Transverse colon (tissue), 4 donors: ENCODE measurements at regions not wholly inside any gene's neighbourhood (a gene's known extent, or its start where the extent isn't known, plus 50 kb on each side); places are given as distances from the start of the nearest gene placed in this dataset.

Experiments
- CTCF ChIP-seq, 5 experiments: fragments of 200-600 bp in 3 of 5; fragments of 450-650 bp in 2 of 5; sonication (generic) in 3 of 5; IDR thresholded peaks; 1 replicate in 2 of 5; 2 replicates in 3 of 5; pipeline ENCODE4 v1.5.1; 2016 to 2017; ENCODE audit warnings: antibody characterized with exemption in 5 of 5, inconsistent platforms in 3 of 5, mild to moderate bottlenecking in 2 of 5, moderate library complexity in 1 of 5
- POLR2A ChIP-seq: fragments of 450-650 bp; IDR thresholded peaks from one replicate; pipeline ENCODE4 v1.6.1; 2016; ENCODE audit warnings: antibody characterized with exemption, mild to moderate bottlenecking, moderate library complexity
- POLR2AphosphoS5 ChIP-seq, 3 donors: sonication (generic); formaldehyde crosslinking; IDR thresholded peaks; one replicate each; pipeline ENCODE4 v1.6.1; 2016; ENCODE audit warnings: antibody characterized with exemption in 3 of 3

- no peak for TF ChIP-seq CTCF (IDR thresholded peaks at IDR 0.05)
- TF ChIP-seq POLR2AphosphoS5 (IDR thresholded peaks at IDR 0.05), result no peak
- no peak for TF ChIP-seq POLR2A
These were observed 72.4 kb upstream of the VSTM5 start for GRCh38 chr11:93922830-93923229.
